CD4-positive, alpha-beta T cell (primary cell): ENCODE measurements at regions not wholly inside any gene's neighbourhood (a gene's known extent, or its start where the extent isn't known, plus 50 kb on each side); places are given as distances from the start of the nearest gene placed in this dataset.

ENCODE experiments used
- ATAC-seq: fragments of 200-7000 bp; cut with Tn5 transposase; one replicate; pipeline ENCODE4 v1.10.0; 2022; ENCODE audit warnings: mild to moderate bottlenecking; ENCODE audit not compliant: poor library complexity
- CTCF ChIA-PET: fragments of 350-600 bp; sonication (Branson Sonifier 250); formaldehyde crosslinking; loops from one replicate; lab custom pipeline; 2021; ENCODE audit warnings: antibody characterized with exemption, inconsistent platforms; lab: Charles Lee
- POLR2A ChIA-PET: fragments of 350-600 bp; sonication (Branson Sonifier 250); formaldehyde crosslinking; loops from one replicate; lab custom pipeline; 2021; ENCODE audit warnings: antibody characterized with exemption, inconsistent platforms; lab: Charles Lee
- DNase-seq, 14 experiments: peaks; one replicate each; pipeline ENCODE4 v3.0.0-alpha.2; 2013 to 2020; ENCODE audit warnings: mixed read lengths in 2 of 14
- H3K27ac ChIP-seq, 2 donors: one replicate each; pipeline versions ENCODE4 v1.5.1 to v1.7.0; 2013; ENCODE audit warnings: low read length in 2 of 2, low read depth in 1 of 2, mild to moderate bottlenecking in 1 of 2
- H3K27me3 ChIP-seq, 2 experiments: 1 replicate in 1 of 2; 2 replicates in 1 of 2; pipeline versions ENCODE4 v1.6.1 to v1.7.0; 2013; ENCODE audit warnings: low read length in 2 of 2, control low read depth in 1 of 2, mild to moderate bottlenecking in 1 of 2, moderate library complexity in 1 of 2; ENCODE audit not compliant: insufficient read depth in 2 of 2, control insufficient read depth in 1 of 2
- H3K36me3 ChIP-seq: one replicate; pipeline ENCODE4 v1.6.1; 2013; ENCODE audit warnings: low read length, control low read depth; ENCODE audit not compliant: insufficient read depth
- H3K4me1 ChIP-seq: one replicate; pipeline ENCODE4 v1.6.1; 2013; ENCODE audit warnings: low read length, control low read depth; ENCODE audit not compliant: insufficient read depth
- H3K4me3 ChIP-seq: one replicate; pipeline ENCODE4 v1.5.1; 2013; ENCODE audit warnings: mild to moderate bottlenecking, low read length, moderate library complexity
- H3K9me3 ChIP-seq, 2 experiments: 1 replicate in 1 of 2; 2 replicates in 1 of 2; pipeline versions ENCODE4 v1.6.1 to v1.7.0; 2013; ENCODE audit warnings: low read length in 2 of 2, mild to moderate bottlenecking in 2 of 2, control low read depth in 1 of 2, moderate library complexity in 1 of 2; ENCODE audit not compliant: control insufficient read depth in 1 of 2, insufficient read depth in 1 of 2
- H3K27ac Mint-ChIP-seq: one replicate; pipeline ENCODE4 v1.8.0; 2020; ENCODE audit warnings: mixed read lengths
- H3K27me3 Mint-ChIP-seq: one replicate; pipeline ENCODE4 v1.8.0; 2021; ENCODE audit warnings: mixed read lengths
- H3K36me3 Mint-ChIP-seq: one replicate; pipeline ENCODE4 v1.8.0; 2021; ENCODE audit warnings: low read depth, mixed read lengths
- H3K4me1 Mint-ChIP-seq: one replicate; pipeline ENCODE4 v1.8.0; 2021; ENCODE audit warnings: low read depth, mixed read lengths
- H3K4me3 Mint-ChIP-seq: one replicate; pipeline ENCODE4 v1.8.0; 2020; ENCODE audit warnings: mild to moderate bottlenecking, mixed read lengths
- H3K9me3 Mint-ChIP-seq: one replicate; pipeline ENCODE4 v1.8.0; 2020; ENCODE audit warnings: mixed read lengths
- CTCF ChIP-seq: fragments of 200-600 bp; IDR thresholded peaks from one replicate; pipeline ENCODE4 v1.8.0; 2022; ENCODE audit warnings: antibody characterized with exemption, mild to moderate bottlenecking
- intact Hi-C, 2 experiments: fragments of 100-400 bp; cut with DNase I in 1 of 2; cut with micrococcal nuclease in 1 of 2; formaldehyde crosslinking; loops; one replicate each; pipeline versions ENCODE4 v1.15.1 to v1.9.0; 2023 to 2025; cut with DNase I, micrococcal nuclease

DNA sequence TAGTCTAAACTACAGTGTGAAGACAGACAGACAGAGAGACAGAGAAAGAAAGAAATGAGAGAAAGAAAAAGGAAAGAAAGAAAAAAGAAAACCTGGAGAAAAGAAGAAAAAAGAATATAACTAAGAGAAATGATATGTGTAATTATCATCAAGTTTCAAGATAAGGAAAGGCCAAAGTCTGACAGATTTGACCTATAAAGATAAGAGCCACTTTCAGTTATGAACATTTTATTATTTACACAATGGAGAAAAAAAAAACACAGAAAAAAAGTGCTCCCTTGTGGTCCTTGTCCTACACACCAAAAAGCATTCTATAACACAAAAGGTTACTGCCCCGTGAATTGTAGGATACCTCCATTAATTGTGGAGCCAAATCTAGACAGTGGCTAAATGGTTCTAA, 937.2 kb upstream of the DDX18 start:
- H3K27ac ChIP-seq, result no peak overlapping the region
- no peaks in the 10 kb centered on the region for H3K36me3 Mint-ChIP-seq
- H3K36me3 ChIP-seq, result no peaks in the 10 kb centered on the region
- H3K4me1 ChIP-seq, result no peaks in the 10 kb centered on the region
- POLR2A ChIA-PET, result no interaction called here
- H3K4me3 Mint-ChIP-seq, result no peak overlapping the region
- no peak overlapping the region for H3K27ac Mint-ChIP-seq
- H3K9me3 ChIP-seq, result peaks cover 0 to 8% of the 10 kb centered on the region in 2 experiments
- H3K9me3 Mint-ChIP-seq, result peaks cover 24% of the 10 kb centered on the region
- no peaks in the 10 kb centered on the region for H3K27me3 Mint-ChIP-seq
- TF ChIP-seq CTCF, result no peak
- ATAC-seq, result no peak
- CTCF ChIA-PET, result no interaction called here
- no peaks in the 10 kb centered on the region for H3K27me3 ChIP-seq
- intact Hi-C loops, result no loop called here
- no peak for DNase-seq
- no peak overlapping the region for H3K4me3 ChIP-seq
- no peaks in the 10 kb centered on the region for H3K4me1 Mint-ChIP-seq

- H3K36me3 ChIP-seq, result no peaks in the 10 kb centered on the region
- no peak overlapping the region for H3K27ac ChIP-seq
- no peak for TF ChIP-seq CTCF
- ATAC-seq (no peak), DNase-seq (no peak)
- H3K4me1 ChIP-seq, result no peaks in the 10 kb centered on the region
- no peak overlapping the region for H3K4me3 ChIP-seq
- Mint-ChIP-seq H3K27me3 (no peaks in the 10 kb centered on the region), H3K4me1 (no peaks in the 10 kb centered on the region), H3K9me3 (peaks cover 19% of the 10 kb centered on the region), H3K36me3 (no peaks in the 10 kb centered on the region), H3K4me3 (no peak overlapping the region), H3K27ac (no peak overlapping the region)
- intact Hi-C loops, result no loop called here
- ChIA-PET POLR2A (no interaction called here), CTCF (no interaction called here)
- no peaks in the 10 kb centered on the region for H3K27me3 ChIP-seq
- H3K9me3 ChIP-seq, result peaks cover 0 to 8% of the 10 kb centered on the region in 2 experiments
These were observed 936.5 kb upstream of the DDX18 start for GRCh38 chr2:116877944-116878343.

DNA sequence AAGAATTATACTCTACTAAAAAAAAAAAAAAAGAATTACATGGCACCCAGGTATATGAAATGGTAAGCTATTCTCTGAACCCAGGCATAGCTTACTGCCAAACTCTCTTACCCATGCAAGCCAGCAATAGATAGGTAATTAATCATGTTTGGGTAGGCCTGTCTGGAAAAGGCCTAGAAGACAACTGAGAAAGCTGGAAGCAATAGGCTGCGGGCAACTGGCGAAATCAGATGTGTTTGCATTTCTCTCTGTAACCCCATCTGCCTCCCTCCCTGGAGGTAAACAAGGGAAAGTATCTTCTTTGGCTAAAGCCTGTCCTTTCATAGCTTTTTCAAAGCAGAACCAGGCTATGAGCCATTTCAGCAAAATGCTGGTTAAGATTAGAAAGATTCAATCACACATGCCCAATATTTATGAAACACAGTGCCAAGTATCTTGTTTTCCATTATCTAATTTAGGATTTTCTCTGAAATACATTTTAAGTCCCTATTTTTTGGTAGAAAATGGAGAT, 934.8 kb upstream of the DDX18 start:
- DNase-seq (no peak), ATAC-seq (no peak)
- POLR2A ChIA-PET, result no interaction called here
- no peaks in the 10 kb centered on the region for H3K4me1 Mint-ChIP-seq
- H3K36me3 Mint-ChIP-seq, result no peaks in the 10 kb centered on the region
- no peak overlapping the region for H3K27ac Mint-ChIP-seq
- H3K27ac ChIP-seq, result no peak overlapping the region
- H3K36me3 ChIP-seq, result no peaks in the 10 kb centered on the region
- H3K4me3 ChIP-seq, result no peak overlapping the region
- peaks cover 21% of the 10 kb centered on the region for H3K9me3 Mint-ChIP-seq
- H3K27me3 ChIP-seq, result no peaks in the 10 kb centered on the region
- H3K9me3 ChIP-seq, result no peaks in the 10 kb centered on the region
- no peak for TF ChIP-seq CTCF
- CTCF ChIA-PET, result no interaction called here
- no peaks in the 10 kb centered on the region for H3K4me1 ChIP-seq
- no peaks in the 10 kb centered on the region for H3K27me3 Mint-ChIP-seq
- H3K4me3 Mint-ChIP-seq, result no peak overlapping the region
- intact Hi-C loops, result no loop called here
